Left lung (tissue), 4 donors: ENCODE measurements at regions not wholly inside any gene's neighbourhood (a gene's known extent, or its start where the extent isn't known, plus 50 kb on each side); places are given as distances from the start of the nearest gene placed in this dataset.

Experiments used
- ATAC-seq: fragments of 200-7000 bp; cut with Tn5 transposase; one replicate; pipeline ENCODE4 v1.9.1; 2020; ENCODE audit warnings: moderate library complexity
- DNase-seq, 4 donors: peaks; one replicate each; pipeline ENCODE4 v3.0.0-alpha.2; 2013 to 2020
- H3K27ac ChIP-seq, 2 donors: fragments of 200-600 bp; sonication (generic) in 1 of 2; one replicate each; pipeline versions ENCODE4 v1.5.0 to v1.8.0; 2020 to 2021
- H3K27me3 ChIP-seq, 2 donors: fragments of 200-600 bp; sonication (generic) in 1 of 2; one replicate each; pipeline versions ENCODE4 v1.5.0 to v1.8.0; 2020 to 2021
- H3K36me3 ChIP-seq, 2 donors: fragments of 200-600 bp; sonication (generic) in 1 of 2; one replicate each; pipeline versions ENCODE4 v1.5.0 to v1.8.0; 2020 to 2021
- H3K4me1 ChIP-seq, 2 donors: fragments of 200-600 bp; one replicate each; pipeline ENCODE4 v1.8.0; 2021
- H3K4me3 ChIP-seq, 2 donors: fragments of 200-600 bp; sonication (generic) in 1 of 2; one replicate each; pipeline versions ENCODE4 v1.5.0 to v1.8.0; 2020 to 2021; ENCODE audit warnings: mild to moderate bottlenecking in 1 of 2
- H3K9me3 ChIP-seq, 2 donors: fragments of 200-600 bp; sonication (generic) in 1 of 2; one replicate each; pipeline versions ENCODE4 v1.5.0 to v1.8.0; 2020 to 2021
- CTCF ChIP-seq, 2 donors: fragments of 200-600 bp; sonication (generic) in 1 of 2; IDR thresholded peaks; one replicate each; pipeline versions ENCODE4 v1.5.0 to v1.8.0; 2021; ENCODE audit warnings: antibody characterized with exemption in 2 of 2
- intact Hi-C, 2 donors: fragments of 100-400 bp; cut with DNase I; formaldehyde crosslinking; loops; one replicate each; pipeline versions ENCODE4 v1.11.2 to v1.14.2; 2022
- donor health status: DM: no; HTN: yes; CAD: no.
- donor health status: DM: no; HTN: no; CAD: no.

GRCh38 chr16:59397638-59398037, 663.5 kb upstream of the GOT2 start:
- intact Hi-C loops, result no loop called here
- no peak for TF ChIP-seq CTCF (IDR thresholded peaks at IDR 0.05)
- H3K36me3 ChIP-seq, result no peaks in the 10 kb centered on the region
- no peak for ATAC-seq
- H3K4me1 ChIP-seq, result no peaks in the 10 kb centered on the region
- DNase-seq, result no peak
- no peaks in the 10 kb centered on the region for H3K27me3 ChIP-seq
- no peak overlapping the region for H3K27ac ChIP-seq
- H3K4me3 ChIP-seq, result no peak overlapping the region
- H3K9me3 ChIP-seq, result no peaks in the 10 kb centered on the region

- ATAC-seq (no peak), DNase-seq (no peak)
- Histone ChIP-seq H3K36me3 (no peaks in the 10 kb centered on the region), H3K4me1 (no peaks in the 10 kb centered on the region), H3K4me3 (no peak overlapping the region), H3K27me3 (no peaks in the 10 kb centered on the region), H3K9me3 (no peaks in the 10 kb centered on the region), H3K27ac (no peak overlapping the region)
- no peak for TF ChIP-seq CTCF (IDR thresholded peaks at IDR 0.05)
- intact Hi-C loops, result no loop called here
Measured at GRCh38 chr16:59394526-59394925, 660.4 kb upstream of the GOT2 start.

GRCh38 chr16:59392911-59393310, 658.8 kb upstream of the GOT2 start:
- TF ChIP-seq CTCF (IDR thresholded peaks at IDR 0.05), result no peak
- intact Hi-C loops, result no loop called here
- DNase-seq (no peak), ATAC-seq (no peak)
- no peaks in the 10 kb centered on the region for H3K9me3 ChIP-seq
- H3K36me3 ChIP-seq, result no peaks in the 10 kb centered on the region
- H3K27ac ChIP-seq, result no peak overlapping the region
- no peaks in the 10 kb centered on the region for H3K27me3 ChIP-seq
- no peak overlapping the region for H3K4me3 ChIP-seq
- no peaks in the 10 kb centered on the region for H3K4me1 ChIP-seq

- Histone ChIP-seq H3K9me3 (no peaks in the 10 kb centered on the region), H3K27ac (no peak overlapping the region), H3K4me3 (no peak overlapping the region), H3K4me1 (no peaks in the 10 kb centered on the region), H3K36me3 (no peaks in the 10 kb centered on the region), H3K27me3 (no peaks in the 10 kb centered on the region)
- ATAC-seq (no peak), DNase-seq (no peak)
- intact Hi-C loops, result no loop called here
- TF ChIP-seq CTCF (IDR thresholded peaks at IDR 0.05), result no peak
Measured at GRCh38 chr16:59391617-59392364, 657.7 kb upstream of the GOT2 start.

GRCh38 chr16:59385959-59386358, 651.8 kb upstream of the GOT2 start:
- ATAC-seq, result no peak
- Histone ChIP-seq H3K27me3 (no peaks in the 10 kb centered on the region), H3K9me3 (no peaks in the 10 kb centered on the region), H3K36me3 (no peaks in the 10 kb centered on the region), H3K4me1 (no peaks in the 10 kb centered on the region), H3K4me3 (no peak overlapping the region), H3K27ac (no peak overlapping the region)
- no peak for TF ChIP-seq CTCF (IDR thresholded peaks at IDR 0.05)
- DNase-seq, result peak in 2 of 4 donors; percentile 3 to 24
- intact Hi-C loops, result no loop called here
